Caki2 (cell line): ENCODE measurements at regions not wholly inside any gene's neighbourhood (a gene's known extent, or its start where the extent isn't known, plus 50 kb on each side); places are given as distances from the start of the nearest gene placed in this dataset.

Experiments used
- DNase-seq: peaks from one replicate; pipeline ENCODE4 v3.0.0-alpha.2; 2015; ENCODE audit warnings: low read depth
- in situ Hi-C: cut with HindIII; loops from 2 replicates; pipeline ENCODE4 v1.10.0; 2016; ENCODE audit warnings: low sequenced_read_pairs, low pct_unique_long_range_greater_than_20kb, mixed read lengths

GRCh38 chr4:10295301-10295700, 161.9 kb downstream of the ZNF518B start:
- in situ Hi-C loops, result no loop called here

GRCh38 chr4:10289538-10289906, 167.7 kb downstream of the ZNF518B start:
- in situ Hi-C loops, result no loop called here
- DNase-seq, result no peak

More at GRCh38 chr4:10295301-10295700, 161.9 kb downstream of the ZNF518B start:
- no peak for DNase-seq

GRCh38 chr4:10288830-10289537, 168.2 kb downstream of the ZNF518B start:
- no peak for DNase-seq
- in situ Hi-C loops, result no loop called here

GRCh38 chr4:10285028-10285427, 168.4 kb upstream of the WDR1 start:
- in situ Hi-C loops, result no loop called here
- DNase-seq, result no peak

- in situ Hi-C loops, result no loop called here
- DNase-seq, result no peak
Observed at GRCh38 chr4:10283761-10284160, 167.2 kb upstream of the WDR1 start.

GRCh38 chr4:10281996-10282395, 165.4 kb upstream of the WDR1 start:
- in situ Hi-C loops, result no loop called here

GRCh38 chr4:10279261-10279660, 162.7 kb upstream of the WDR1 start:
- DNase-seq, result no peak
- in situ Hi-C loops, result no loop called here

More at GRCh38 chr4:10281996-10282395, 165.4 kb upstream of the WDR1 start:
- no peak for DNase-seq

GRCh38 chr4:10278071-10278470, 161.5 kb upstream of the WDR1 start:
- DNase-seq, result no peak
- in situ Hi-C loops, result no loop called here

GRCh38 chr4:10276152-10276551, 159.6 kb upstream of the WDR1 start:
- no peak for DNase-seq
- in situ Hi-C loops, result no loop called here

- in situ Hi-C loops, result no loop called here
- DNase-seq, result no peak
Observed at GRCh38 chr4:10275696-10276095, 159.1 kb upstream of the WDR1 start.

GRCh38 chr4:10273030-10273429, 156.4 kb upstream of the WDR1 start:
- no peak for DNase-seq
- in situ Hi-C loops, result no loop called here

GRCh38 chr4:10272511-10272910, 155.9 kb upstream of the WDR1 start:
- DNase-seq, result no peak
- in situ Hi-C loops, result no loop called here

- in situ Hi-C loops, result no loop called here
Observed at GRCh38 chr4:10267066-10267465, 150.5 kb upstream of the WDR1 start.

GRCh38 chr4:10260777-10261176, 144.2 kb upstream of the WDR1 start:
- in situ Hi-C loops, result no loop called here
- DNase-seq, result no peak

More at GRCh38 chr4:10267066-10267465, 150.5 kb upstream of the WDR1 start:
- no peak for DNase-seq

GRCh38 chr4:10259976-10260375, 143.4 kb upstream of the WDR1 start:
- DNase-seq, result no peak
- in situ Hi-C loops, result no loop called here

GRCh38 chr4:10256203-10256602, 139.6 kb upstream of the WDR1 start:
- in situ Hi-C loops, result no loop called here
- DNase-seq, result no peak

GRCh38 chr4:10253765-10254164, 137.2 kb upstream of the WDR1 start:
- in situ Hi-C loops, result no loop called here
- DNase-seq, result no peak

- in situ Hi-C loops, result no loop called here
- DNase-seq, result no peak
Observed at GRCh38 chr4:10245751-10246150, 129.2 kb upstream of the WDR1 start.

GRCh38 chr4:10243856-10244255, 127.3 kb upstream of the WDR1 start:
- no peak for DNase-seq
- in situ Hi-C loops, result no loop called here

GRCh38 chr4:10240691-10241090, 124.1 kb upstream of the WDR1 start:
- DNase-seq, result no peak
- in situ Hi-C loops, result no loop called here
